ENCODE measurements at regions not wholly inside any gene's neighbourhood (a gene's known extent, or its start where the extent isn't known, plus 50 kb on each side); places are given as distances from the start of the nearest gene placed in this dataset.

- TF ChIP-seq EZH2 (IDR thresholded peaks at IDR 0.05; ENCODE audit: insufficient read depth, poor library complexity, severe bottlenecking) (no peak), EZH2phosphoT487 (IDR thresholded peaks at IDR 0.05; ENCODE audit: insufficient read depth, low read depth) (no peak)
These were observed 79.0 kb downstream of the DNAAF9 start for GRCh38 chr20:3328501-3328900.
